Choroid plexus epithelial cell (primary cell): ENCODE measurements at regions not wholly inside any gene's neighbourhood (a gene's known extent, or its start where the extent isn't known, plus 50 kb on each side); places are given as distances from the start of the nearest gene placed in this dataset.

ENCODE experiments used
- DNase-seq: peaks from one replicate; pipeline ENCODE4 v3.0.0-alpha.2; 2010; ENCODE audit warnings: low read depth
- H3K4me3 ChIP-seq: 2 replicates; pipeline ENCODE4 v1.5.1; 2011; ENCODE audit warnings: low read depth, mild to moderate bottlenecking, control low read depth, low read length, moderate library complexity
- CTCF ChIP-seq: conservative IDR thresholded peaks from 2 replicates; pipeline ENCODE4 v1.5.1; 2011; ENCODE audit warnings: low read depth, mild to moderate bottlenecking, control low read depth, inconsistent platforms, low read length, moderate library complexity

GRCh38 chr3:14590569-14590968 is 50.4 kb upstream of the GRIP2 start:
- H3K4me3 ChIP-seq, result no peak overlapping the region
- TF ChIP-seq CTCF, result no peak
- no peak for DNase-seq

- no peak overlapping the region for H3K4me3 ChIP-seq
- TF ChIP-seq CTCF, result no peak
- DNase-seq, result no peak
Measured at GRCh38 chr3:14592390-14592789, 52.2 kb upstream of the GRIP2 start.

- DNase-seq, result no peak
- no peak for TF ChIP-seq CTCF
Measured at GRCh38 chr3:14592836-14593235, 52.7 kb upstream of the GRIP2 start.

GRCh38 chr3:14594234-14594633 is 54.1 kb upstream of the GRIP2 start:
- H3K4me3 ChIP-seq, result no peak overlapping the region
- TF ChIP-seq CTCF, result no peak
- DNase-seq, result no peak

More at GRCh38 chr3:14592836-14593235, 52.7 kb upstream of the GRIP2 start:
- H3K4me3 ChIP-seq, result no peak overlapping the region

DNA sequence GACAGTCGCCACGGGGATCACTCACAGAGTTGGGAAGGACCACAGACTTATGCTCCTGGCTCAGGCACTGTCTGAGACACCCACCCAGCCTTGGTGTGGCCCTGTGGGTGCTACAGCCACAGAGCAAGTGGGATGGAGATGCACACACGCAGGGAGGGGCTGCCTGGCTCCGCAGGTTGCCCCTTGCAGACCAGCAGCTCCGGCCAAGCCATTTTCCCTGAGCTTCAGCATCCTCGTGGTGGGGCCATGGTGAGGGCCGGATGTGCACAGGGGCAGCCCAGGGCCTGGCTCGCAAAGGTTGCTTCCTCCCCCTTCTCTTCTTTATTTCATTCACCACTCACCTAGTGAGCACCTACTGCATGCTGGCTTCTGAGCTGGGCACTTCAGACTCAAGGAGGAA is 55.4 kb upstream of the GRIP2 start:
- TF ChIP-seq CTCF, result no peak
- DNase-seq, result no peak
- H3K4me3 ChIP-seq, result no peak overlapping the region

DNA sequence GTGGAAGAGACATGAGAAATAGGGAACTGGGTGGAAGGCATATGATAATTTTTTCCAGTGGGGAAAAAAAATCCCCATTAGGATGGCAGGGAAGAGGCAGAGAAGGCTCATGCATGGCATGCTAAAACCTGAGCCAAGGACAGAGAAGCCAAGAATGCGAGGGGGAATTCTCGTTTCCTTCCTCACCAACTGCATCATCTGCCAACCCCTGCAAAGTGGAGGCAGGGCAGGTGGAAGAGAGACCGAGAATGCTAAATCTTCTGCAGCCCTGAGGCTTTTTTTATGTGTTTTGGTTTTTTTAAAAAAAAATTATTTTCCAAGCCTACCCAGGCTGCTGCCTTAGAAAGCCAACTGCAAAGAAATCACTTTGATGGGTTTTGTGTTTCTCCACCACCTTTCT is 54.3 kb upstream of the CCDC174 start:
- H3K4me3 ChIP-seq, result no peak overlapping the region
- DNase-seq, result no peak
- TF ChIP-seq CTCF, result no peak

GRCh38 chr3:14598143-14598569 is 53.4 kb upstream of the CCDC174 start:
- TF ChIP-seq CTCF, result no peak
- H3K4me3 ChIP-seq, result no peak overlapping the region
- peak; percentile 64 for DNase-seq
